NCI-H1417 treated with DMSO at 0.1 percent for 48 hours (cell line): ENCODE measurements at regions not wholly inside any gene's neighbourhood (a gene's known extent, or its start where the extent isn't known, plus 50 kb on each side); places are given as distances from the start of the nearest gene placed in this dataset.

Experiments used
- DNase-seq: peaks from one replicate; lab custom pipeline; 2025; lab: John Stamatoyannopoulos, UW

- no peak for DNase-seq
Measured at GRCh38 chr16:54724346-54724925, 206.2 kb upstream of the IRX5 start.

GRCh38 chr16:54722210-54722676, 208.4 kb upstream of the IRX5 start:
- DNase-seq, result no peak

- no peak for DNase-seq
Measured at GRCh38 chr16:54720259-54720658, 210.4 kb upstream of the IRX5 start.

GRCh38 chr16:54719624-54720023, 211.0 kb upstream of the IRX5 start:
- DNase-seq, result no peak

DNA sequence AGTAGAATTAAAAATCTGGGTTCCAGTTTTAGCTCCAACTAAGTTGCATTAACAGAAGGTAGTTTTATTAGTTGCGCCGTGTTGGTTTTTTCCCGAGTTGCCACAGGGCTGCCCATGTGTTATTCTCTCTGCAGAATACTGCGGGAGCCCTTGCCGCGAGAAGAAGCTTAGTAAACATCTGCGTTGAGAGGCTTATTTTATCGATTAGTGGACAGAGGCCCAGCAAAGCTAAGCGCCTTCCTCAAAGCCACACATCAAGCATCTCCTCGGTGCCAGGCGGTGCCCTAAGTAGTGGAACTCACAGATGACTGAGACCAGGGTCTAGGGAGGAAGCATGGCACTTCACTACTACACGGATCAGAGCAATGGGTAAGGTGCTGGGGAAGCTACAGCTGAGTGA, 212.3 kb upstream of the IRX5 start:
- DNase-seq, result no peak

GRCh38 chr16:54715011-54715410, 215.7 kb upstream of the IRX5 start:
- no peak for DNase-seq

- no peak for DNase-seq
Measured at GRCh38 chr16:54712866-54713265, 217.8 kb upstream of the IRX5 start.

DNA sequence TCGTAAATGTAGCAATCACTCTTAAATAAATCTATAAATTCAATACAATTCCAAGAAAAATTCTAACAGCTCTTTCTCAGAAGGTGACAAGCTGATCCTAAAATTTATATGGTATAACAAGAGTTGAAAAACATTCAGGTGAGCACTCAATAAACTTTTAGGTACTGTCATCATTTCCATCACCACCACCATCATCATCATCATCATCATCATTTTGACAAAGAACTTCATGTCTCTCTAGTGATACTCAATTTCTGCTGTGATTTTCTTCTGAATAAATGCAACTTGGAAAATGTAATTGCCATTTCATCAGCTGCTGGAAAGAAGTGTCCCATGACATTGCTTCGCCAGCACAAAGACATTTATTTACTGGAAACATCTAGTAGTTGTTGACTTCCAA, 222.9 kb upstream of the IRX5 start:
- DNase-seq, result no peak

DNA sequence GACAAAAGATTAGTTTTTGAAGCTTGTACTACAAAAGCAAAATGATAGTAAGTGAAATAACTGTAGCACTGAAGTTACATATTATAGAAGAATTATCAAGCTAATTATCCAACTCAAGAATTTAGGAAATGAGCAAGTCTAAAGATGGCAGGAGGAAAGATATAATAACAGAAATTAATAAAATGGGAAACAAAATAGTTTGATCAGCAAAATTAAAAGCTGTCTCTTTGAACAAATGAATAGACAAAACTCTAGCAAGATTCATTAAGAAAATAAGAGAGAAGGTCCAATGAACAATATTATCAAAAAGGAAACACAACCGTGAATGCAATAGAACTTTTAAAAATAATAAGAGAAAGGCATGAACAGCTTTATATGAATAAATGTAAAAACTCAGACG, 224.3 kb upstream of the IRX5 start:
- no peak for DNase-seq

- DNase-seq, result no peak
Measured at GRCh38 chr16:54703339-54703738, 227.3 kb upstream of the IRX5 start.

- DNase-seq, result no peak
Measured at GRCh38 chr16:54699656-54700055, 231.0 kb upstream of the IRX5 start.

GRCh38 chr16:54697677-54698076, 233.0 kb upstream of the IRX5 start:
- no peak for DNase-seq

DNA sequence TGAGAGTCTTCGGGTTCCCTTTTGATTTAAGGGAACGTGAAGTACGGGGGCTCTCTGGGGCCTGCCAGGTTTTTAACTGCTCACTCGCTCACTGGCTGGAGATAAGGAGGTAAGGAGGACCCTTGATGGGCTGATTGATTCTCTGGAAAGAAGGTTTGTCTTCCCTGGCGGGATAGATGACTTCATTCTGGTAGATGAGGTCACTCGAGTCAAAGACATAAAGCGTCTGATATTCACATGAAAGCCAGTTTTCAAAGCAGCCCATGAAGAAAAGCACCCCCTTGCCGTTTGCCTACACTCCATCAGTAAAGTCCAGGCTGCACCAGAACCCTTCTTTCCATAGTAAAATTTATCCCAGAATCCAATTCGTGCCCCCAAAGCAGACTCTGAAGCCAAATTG, 233.7 kb upstream of the IRX5 start:
- DNase-seq, result no peak

DNA sequence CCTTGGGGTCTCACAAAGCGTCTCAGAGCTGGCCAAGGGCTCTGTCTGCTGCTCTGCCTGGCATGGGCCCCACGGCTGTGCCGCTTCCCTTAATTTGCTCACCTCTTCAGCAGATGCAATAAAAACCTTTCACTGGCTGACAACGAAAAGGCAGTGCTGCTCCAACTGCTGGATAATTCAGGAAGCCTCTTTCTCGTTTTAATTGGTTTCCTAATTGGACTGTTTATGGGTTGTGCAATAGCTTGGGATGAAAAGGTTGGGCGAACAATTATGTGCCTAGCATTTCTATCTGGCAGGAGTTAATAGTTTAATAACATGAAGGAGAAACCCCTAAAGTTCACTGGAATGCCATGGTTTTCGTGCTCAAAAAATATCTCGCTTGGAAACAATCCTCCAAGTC, 234.1 kb upstream of the IRX5 start:
- no peak for DNase-seq

DNA sequence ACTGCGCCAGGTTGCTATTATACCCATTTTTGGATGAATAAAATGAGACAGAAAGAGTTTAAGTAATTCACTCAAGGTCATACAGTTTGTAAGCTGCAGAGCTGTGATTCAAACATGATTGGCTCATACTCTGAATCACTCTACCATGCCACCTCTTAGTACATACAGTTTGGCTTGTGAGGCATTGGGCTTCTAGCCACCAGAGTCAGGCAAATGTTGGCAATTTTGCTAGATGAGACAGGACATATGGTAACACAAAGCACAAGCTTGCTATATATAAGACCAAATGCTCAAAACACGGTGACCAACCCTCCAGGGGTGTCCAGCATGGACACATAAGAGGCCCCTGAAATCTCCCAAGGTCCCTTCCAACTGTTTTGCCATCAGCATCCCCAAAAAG, 236.0 kb upstream of the IRX5 start:
- no peak for DNase-seq

DNA sequence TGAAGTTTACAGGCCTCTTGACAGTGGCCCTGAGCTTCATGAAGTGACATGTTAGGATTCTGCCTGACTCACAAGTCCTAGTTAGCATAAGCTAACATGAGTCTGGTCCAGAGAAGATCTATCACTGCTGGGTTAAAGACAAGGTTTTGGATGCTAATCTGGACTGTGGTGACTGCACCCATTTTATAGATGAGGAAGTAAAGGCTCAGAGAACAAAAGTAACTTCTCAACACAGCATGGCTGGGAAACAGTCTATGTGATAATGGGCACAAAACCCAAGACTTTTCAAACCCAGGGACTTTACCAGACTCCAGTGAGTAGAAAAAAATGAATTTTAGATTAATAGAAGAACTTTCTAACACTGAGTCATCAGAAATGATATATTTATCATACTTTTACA, 236.8 kb upstream of the IRX5 start:
- no peak for DNase-seq

- no peak for DNase-seq
Measured at GRCh38 chr16:54690710-54691109, 240.0 kb upstream of the IRX5 start.

- DNase-seq, result no peak
Measured at GRCh38 chr16:54690306-54690705, 240.4 kb upstream of the IRX5 start.

- DNase-seq, result no peak
Measured at GRCh38 chr16:54689072-54689865, 241.4 kb upstream of the IRX5 start.

- no peak for DNase-seq
Measured at GRCh38 chr16:54688339-54688738, 242.3 kb upstream of the IRX5 start.

DNA sequence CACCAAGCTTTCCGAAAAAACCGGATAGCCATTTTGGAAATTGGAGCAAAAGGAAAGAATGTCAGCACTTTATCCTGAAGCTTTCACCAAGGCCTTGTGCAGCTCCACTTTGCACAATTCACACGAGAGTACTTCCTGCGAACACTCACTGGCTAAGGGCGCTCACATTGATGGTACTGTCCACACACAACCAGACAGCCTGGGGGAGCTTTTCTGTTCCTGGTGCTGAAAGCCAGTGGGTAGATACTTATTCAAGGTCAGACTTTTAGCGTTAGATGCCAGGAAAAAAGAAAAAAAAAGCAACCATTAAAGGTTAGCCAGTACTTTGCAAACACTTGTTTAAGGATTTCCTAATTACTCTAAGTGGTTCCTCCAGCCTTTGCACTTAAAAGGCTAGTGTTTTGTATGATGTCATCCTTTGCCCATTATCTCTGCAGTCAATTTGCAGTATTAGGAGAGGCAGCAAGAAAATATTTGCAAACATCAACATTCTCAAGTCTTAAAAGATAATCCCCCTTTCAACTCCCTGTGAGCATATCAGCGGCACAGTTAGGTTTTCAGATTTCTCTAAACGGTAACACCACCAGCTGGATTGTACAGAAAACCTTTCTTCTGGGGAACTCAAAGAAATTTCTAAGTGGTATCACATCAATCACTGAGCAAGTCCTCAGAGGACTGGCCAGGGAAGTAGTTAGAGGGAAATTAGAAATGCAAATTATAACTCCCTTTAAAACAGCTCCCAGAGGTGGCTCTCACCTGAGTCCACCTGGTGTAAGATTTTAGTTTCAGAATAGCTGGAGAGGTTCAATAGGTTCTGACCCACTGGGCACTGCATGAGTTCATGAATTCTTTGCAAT, 243.4 kb upstream of the IRX5 start:
- no peak for DNase-seq

GRCh38 chr16:54685682-54686081, 245.0 kb upstream of the IRX5 start:
- DNase-seq, result no peak

DNA sequence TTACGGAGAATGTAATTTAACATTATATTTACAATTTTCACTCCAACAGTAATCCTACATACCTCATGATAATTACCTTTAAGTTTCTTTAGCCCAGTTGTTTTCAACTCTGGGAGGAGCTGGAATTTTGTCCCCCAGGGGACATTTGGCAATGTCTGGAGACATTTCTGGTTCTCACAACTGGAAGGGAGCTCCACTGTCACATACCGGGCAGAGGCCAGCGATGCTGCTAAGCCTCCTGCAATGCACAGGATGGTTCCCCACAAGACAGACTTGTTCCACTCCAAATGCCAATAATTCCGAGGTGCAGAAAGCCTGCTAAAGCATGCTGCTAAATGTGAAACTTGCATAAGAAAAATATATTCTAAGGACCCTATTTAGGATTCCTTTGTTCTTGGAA, 251.1 kb upstream of the IRX5 start:
- DNase-seq, result no peak
